HG03103 (cell line): ENCODE measurements at regions not wholly inside any gene's neighbourhood (a gene's known extent, or its start where the extent isn't known, plus 50 kb on each side); places are given as distances from the start of the nearest gene placed in this dataset.
"Not testable (repeated sequence)": the region's sequence is repeated elsewhere in the genome, so short reads cannot be mapped to it uniquely, and the experiment has no call there.

ENCODE experiments used
- ATAC-seq: cut with Tn5 transposase; IDR thresholded peaks from one replicate; pipeline ENCODE4 v1.9.1; 2021; ENCODE audit warnings: low read depth; ENCODE audit not compliant: unreplicated experiment

- no peak for ATAC-seq
These were observed 496.1 kb downstream of the TSN start for GRCh38 chr2:122251566-122251965.

GRCh38 chr2:122255924-122256323, 500.5 kb downstream of the TSN start:
- ATAC-seq, result no peak

GRCh38 chr2:122261911-122262310, 506.5 kb downstream of the TSN start:
- ATAC-seq, result no peak

GRCh38 chr2:122263746-122264145, 508.3 kb downstream of the TSN start:
- ATAC-seq, result no peak

- ATAC-seq, result no peak
These were observed 511.2 kb downstream of the TSN start for GRCh38 chr2:122266636-122267035.

- no peak for ATAC-seq
These were observed 512.5 kb downstream of the TSN start for GRCh38 chr2:122267947-122268346.

GRCh38 chr2:122273785-122274419, 518.5 kb downstream of the TSN start:
- no peak for ATAC-seq

GRCh38 chr2:122277956-122278355, 522.5 kb downstream of the TSN start:
- ATAC-seq, result no peak

GRCh38 chr2:122300758-122301157, 545.3 kb downstream of the TSN start:
- no peak for ATAC-seq

GRCh38 chr2:122307763-122308162, 552.3 kb downstream of the TSN start:
- ATAC-seq, result no peak

- ATAC-seq, result no peak
These were observed 559.9 kb downstream of the TSN start for GRCh38 chr2:122315306-122315705.

- ATAC-seq, result no peak
These were observed 564.2 kb downstream of the TSN start for GRCh38 chr2:122319539-122320132.

GRCh38 chr2:122322815-122323214, 567.4 kb downstream of the TSN start:
- ATAC-seq, result no peak

GRCh38 chr2:122323927-122324326, 568.5 kb downstream of the TSN start:
- ATAC-seq, result no peak

GRCh38 chr2:122326471-122326870, 571.0 kb downstream of the TSN start:
- no peak for ATAC-seq

- no peak for ATAC-seq
These were observed 573.4 kb downstream of the TSN start for GRCh38 chr2:122328816-122329215.

- no peak for ATAC-seq
These were observed 573.8 kb downstream of the TSN start for GRCh38 chr2:122329278-122329677.

GRCh38 chr2:122333932-122334331, 578.5 kb downstream of the TSN start:
- ATAC-seq, result no peak

GRCh38 chr2:122338000-122338399, 582.5 kb downstream of the TSN start:
- ATAC-seq, result no peak

- peak; percentile 85 for ATAC-seq
These were observed 584.8 kb downstream of the TSN start for GRCh38 chr2:122340246-122340645.

GRCh38 chr2:122341007-122341406, 585.6 kb downstream of the TSN start:
- no peak for ATAC-seq

- not testable (repeated sequence) for ATAC-seq
These were observed 596.7 kb downstream of the TSN start for GRCh38 chr2:122352151-122352550.

GRCh38 chr2:122357998-122358397, 602.5 kb downstream of the TSN start:
- no peak for ATAC-seq
